SK-N-MC (cell line): ENCODE measurements at regions not wholly inside any gene's neighbourhood (a gene's known extent, or its start where the extent isn't known, plus 50 kb on each side); places are given as distances from the start of the nearest gene placed in this dataset.

ENCODE experiments used
- DNase-seq: peaks from one replicate; pipeline ENCODE4 v3.0.0-alpha.2; 2011; ENCODE audit warnings: low read depth, low spot score
- H3K27ac ChIP-seq: fragments of 200-600 bp; sonication (generic); 2 replicates; pipeline ENCODE4 v1.5.1; 2016; ENCODE audit warnings: mixed run types
- H3K36me3 ChIP-seq: fragments of 200-600 bp; sonication (generic); 2 replicates; pipeline ENCODE4 v1.6.1; 2017; ENCODE audit warnings: antibody characterized with exemption, low read length, mixed read lengths; ENCODE audit not compliant: insufficient read depth
- H3K4me3 ChIP-seq: fragments of 200-600 bp; sonication (generic); 2 replicates; pipeline ENCODE4 v1.5.1; 2016
- H3K9ac ChIP-seq: fragments of 200-600 bp; sonication (generic); 2 replicates; pipeline ENCODE4 v1.8.0; 2017; ENCODE audit warnings: mixed run types, mixed read lengths; ENCODE audit not compliant: insufficient read length
- H3K9me3 ChIP-seq: fragments of 200-600 bp; sonication (generic); 2 replicates; pipeline ENCODE4 v1.6.1; 2017; ENCODE audit warnings: low read depth, mild to moderate bottlenecking, antibody characterized with exemption, low read length, moderate library complexity, mixed read lengths
- EZH2 ChIP-seq: fragments of 200-600 bp; sonication (generic); IDR thresholded peaks from one replicate; pipeline ENCODE4 v1.6.1; 2017; ENCODE audit warnings: antibody characterized with exemption
- FOXP2 ChIP-seq: optimal IDR thresholded peaks from 2 replicates; pipeline ENCODE3; 2011; ENCODE audit warnings: mild to moderate bottlenecking, moderate library complexity; ENCODE audit not compliant: insufficient read depth; ENCODE audit errors: extremely low read length, control extremely low read depth
- POLR2AphosphoS5 ChIP-seq: IDR thresholded peaks from 2 replicates; pipeline ENCODE4 v1.6.1; 2012; ENCODE audit warnings: mild to moderate bottlenecking, low read depth, low read length, borderline replicate concordance

GRCh38 chr3:61505197-61505596 is 56.2 kb upstream of the PTPRG start:
- Histone ChIP-seq H3K36me3 (no peaks in the 10 kb centered on the region), H3K4me3 (no peak overlapping the region), H3K9me3 (no peaks in the 10 kb centered on the region), H3K9ac (no peak overlapping the region), H3K27ac (no peak overlapping the region)
- no peak for DNase-seq
- TF ChIP-seq FOXP2: no peak
- no peak for TF ChIP-seq POLR2AphosphoS5
- TF ChIP-seq EZH2: no peak

- H3K4me3 ChIP-seq: no peak overlapping the region
- TF ChIP-seq EZH2: no peak
- TF ChIP-seq POLR2AphosphoS5: no peak
- TF ChIP-seq FOXP2: no peak
- H3K27ac ChIP-seq: no peak overlapping the region
- DNase-seq: no peak
- no peak overlapping the region for H3K9ac ChIP-seq
- H3K9me3 ChIP-seq: no peaks in the 10 kb centered on the region
- no peaks in the 10 kb centered on the region for H3K36me3 ChIP-seq
These were observed 53.4 kb upstream of the PTPRG start for GRCh38 chr3:61507946-61508345.
